SK-N-SH (cell line): ENCODE measurements at regions not wholly inside any gene's neighbourhood (a gene's known extent, or its start where the extent isn't known, plus 50 kb on each side); places are given as distances from the start of the nearest gene placed in this dataset.
"Not testable (repeated sequence)": the region's sequence is repeated elsewhere in the genome, so short reads cannot be mapped to it uniquely, and the experiment has no call there.

Experiments used
- CTCF ChIA-PET: fragments of 300-600, 350-600 bp; formaldehyde crosslinking; extraction: SDS; loops from one replicate; lab custom pipeline; 2021; lab: Yijun Ruan, JAX
- POLR2A ChIA-PET: fragments of 350-600 bp; sonication (Branson Sonifier 250); formaldehyde crosslinking; extraction: SDS; loops from one replicate; lab custom pipeline; 2020; ENCODE audit warnings: antibody characterized with exemption, inconsistent platforms; lab: Yijun Ruan, JAX
- DNase-seq: peaks from one replicate; pipeline ENCODE4 v3.0.0; 2012
- H2AFZ ChIP-seq: fragments of 200-600 bp; sonication (generic); 2 replicates; pipeline ENCODE4 v1.8.1; 2016; ENCODE audit warnings: antibody characterized with exemption, mild to moderate bottlenecking, low read depth
- H3F3A ChIP-seq: fragments of 200-600 bp; sonication (generic); replicated peaks from 2 replicates; pipeline ENCODE3; 2016; ENCODE audit warnings: antibody characterized with exemption, mild to moderate bottlenecking; ENCODE audit not compliant: insufficient read depth
- H3K27ac ChIP-seq, 2 experiments: fragments of 200-500 bp in 1 of 2; fragments of 200-600 bp in 1 of 2; sonication (Bioruptor generic) in 1 of 2; sonication (generic), shearing (Covaris generic) in 1 of 2; 2 replicates each; pipeline versions ENCODE4 v1.5.1 to v1.6.1; 2014 to 2016; ENCODE audit warnings: low read depth in 2 of 2, inconsistent platforms in 1 of 2, low read length in 1 of 2, mild to moderate bottlenecking in 1 of 2, mixed read lengths in 1 of 2
- H3K27me3 ChIP-seq: fragments of 200-600 bp; sonication (generic), shearing (Covaris generic); 2 replicates; pipeline ENCODE4 v1.6.1; 2016; ENCODE audit warnings: mixed run types; ENCODE audit not compliant: insufficient read depth
- H3K36me3 ChIP-seq, 2 experiments: fragments of 200-500 bp in 1 of 2; fragments of 200-600 bp in 1 of 2; sonication (Bioruptor generic) in 1 of 2; sonication (generic) in 1 of 2; replicated peaks in 1 of 2; 2 replicates each; pipeline versions ENCODE3 to v1.5.1; 2014 to 2016; ENCODE audit warnings: low read length in 1 of 2, mild to moderate bottlenecking in 1 of 2; ENCODE audit not compliant: insufficient read depth in 2 of 2, control insufficient read depth in 1 of 2
- H3K4me1 ChIP-seq, 2 experiments: fragments of 200-500 bp in 1 of 2; fragments of 200-600 bp in 1 of 2; sonication (Bioruptor generic) in 1 of 2; sonication (generic), shearing (Covaris generic) in 1 of 2; 2 replicates each; pipeline versions ENCODE4 v1.5.1 to v1.6.1; 2014 to 2016; ENCODE audit warnings: low read depth in 1 of 2, low read length in 1 of 2, mixed run types in 1 of 2; ENCODE audit not compliant: insufficient read depth in 2 of 2, control insufficient read depth in 1 of 2
- H3K4me2 ChIP-seq: fragments of 200-600 bp; sonication (generic), shearing (Covaris generic); 2 replicates; pipeline ENCODE4 v1.6.1; 2017; ENCODE audit warnings: mixed run types
- H3K4me3 ChIP-seq, 2 experiments: fragments of 200-500 bp in 1 of 2; fragments of 200-600 bp in 1 of 2; sonication (Bioruptor generic) in 1 of 2; sonication (generic), shearing (Covaris generic) in 1 of 2; 2 replicates each; pipeline versions ENCODE4 v1.5.1 to v1.8.1; 2014 to 2016; ENCODE audit warnings: low read depth in 2 of 2, inconsistent platforms in 1 of 2, low read length in 1 of 2, mild to moderate bottlenecking in 1 of 2, mixed read lengths in 1 of 2, moderate library complexity in 1 of 2
- H3K79me2 ChIP-seq: fragments of 200-600 bp; sonication (generic); 2 replicates; pipeline ENCODE4 v1.8.1; 2017; ENCODE audit warnings: mild to moderate bottlenecking; ENCODE audit not compliant: insufficient read depth
- H3K9ac ChIP-seq: fragments of 200-600 bp; sonication (generic); 2 replicates; pipeline ENCODE4 v1.6.1; 2017; ENCODE audit warnings: mixed run types
- H3K9me2 ChIP-seq: fragments of 200-600 bp; sonication (generic); 2 replicates; pipeline ENCODE4 v1.6.1; 2017; ENCODE audit warnings: mixed run types
- H3K9me3 ChIP-seq: fragments of 200-600 bp; sonication (generic); 2 replicates; pipeline ENCODE4 v1.6.1; 2017; ENCODE audit warnings: mixed run types, mild to moderate bottlenecking, moderate library complexity
- H4K20me1 ChIP-seq: fragments of 200-600 bp; sonication (generic); 2 replicates; pipeline ENCODE4 v1.6.1; 2017; ENCODE audit warnings: mild to moderate bottlenecking, mixed run types; ENCODE audit not compliant: insufficient read depth
- CHD2 ChIP-seq: fragments of 150-350 bp; IDR thresholded peaks from 2 replicates; pipeline ENCODE4 v1.6.1; 2018; ENCODE audit warnings: low read length; ENCODE audit not compliant: partially characterized antibody
- ELF1 ChIP-seq: IDR thresholded peaks from 2 replicates; pipeline ENCODE4 v1.4.0; 2012
- EP300 ChIP-seq, 2 experiments: IDR thresholded peaks; 2 replicates each; pipeline versions ENCODE4 v1.4.0 to v1.6.1; 2012; ENCODE audit warnings: borderline replicate concordance in 1 of 2, low read depth in 1 of 2, low read length in 1 of 2
- EZH2phosphoT487 ChIP-seq: fragments of 200-600 bp; sonication (generic); IDR thresholded peaks from 2 replicates; pipeline ENCODE4 v1.6.1; 2017; ENCODE audit warnings: low read depth, mixed run types, mild to moderate bottlenecking, antibody characterized with exemption, moderate library complexity, borderline replicate concordance
- GABPA ChIP-seq: IDR thresholded peaks from 2 replicates; pipeline ENCODE4 v1.4.0; 2012; ENCODE audit warnings: low read depth, mild to moderate bottlenecking
- NFIC ChIP-seq: IDR thresholded peaks from 2 replicates; pipeline ENCODE4 v1.4.0; 2012; ENCODE audit warnings: borderline replicate concordance
- NRF1 ChIP-seq: IDR thresholded peaks from 2 replicates; pipeline ENCODE4 v1.6.1; 2012; ENCODE audit warnings: low read depth, mild to moderate bottlenecking, low read length
- RAD21 ChIP-seq: IDR thresholded peaks from 2 replicates; pipeline ENCODE4 v1.6.1; 2012; ENCODE audit warnings: mild to moderate bottlenecking, low read length
- RXRA ChIP-seq: IDR thresholded peaks from 2 replicates; pipeline ENCODE4 v1.4.0; 2012; ENCODE audit warnings: low read depth, mild to moderate bottlenecking, borderline replicate concordance
- TAF1 ChIP-seq: IDR thresholded peaks from 2 replicates; pipeline ENCODE4 v1.6.1; 2012; ENCODE audit warnings: low read depth, mild to moderate bottlenecking, low read length, moderate library complexity, borderline replicate concordance
- TEAD4 ChIP-seq: IDR thresholded peaks from 2 replicates; pipeline ENCODE4 v1.4.0; 2012; ENCODE audit warnings: mild to moderate bottlenecking, borderline replicate concordance; ENCODE audit not compliant: insufficient read depth
- USF2 ChIP-seq: fragments of 150-350 bp; IDR thresholded peaks from 2 replicates; pipeline ENCODE4 v1.6.1; 2017; ENCODE audit warnings: antibody characterized with exemption, low read length, low read depth, borderline replicate concordance
- YY1 ChIP-seq: IDR thresholded peaks from 2 replicates; pipeline ENCODE4 v1.4.0; 2012; ENCODE audit warnings: low read depth, mild to moderate bottlenecking
- WGBS: methylation state at CpG from one replicate; pipeline ENCODE4 v1.1.6; 2017; ENCODE audit warnings: low lambda C conversion rate; 5-methylcytosine and 5-hydroxymethylcytosine counted together
- TF ChIP-seq, protein P1 (sequence below): IDR thresholded peaks from 2 replicates; pipeline ENCODE4; 2012
- TF ChIP-seq, protein P2 (sequence below): IDR thresholded peaks from 2 replicates; pipeline ENCODE4 v1.6.1; 2012; ENCODE audit warnings: mild to moderate bottlenecking, low read depth, low read length, moderate library complexity
- TF ChIP-seq, protein P3 (sequence below): fragments of 200-600 bp; sonication (generic); IDR thresholded peaks from 2 replicates; pipeline ENCODE4 v1.6.1; 2017; ENCODE audit warnings: antibody characterized with exemption, mild to moderate bottlenecking, moderate library complexity

GRCh38 chr2:226282151-226282550, 517.5 kb downstream of the IRS1 start:
- Histone ChIP-seq H3K9ac (no peak overlapping the region), H2AFZ (no peak overlapping the region), H3K79me2 (no peaks in the 10 kb centered on the region), H3K4me1 (no peaks in the 10 kb centered on the region), H3K4me2 (no peak overlapping the region), H3K4me3 (no peak overlapping the region), H3F3A (no peaks in the 10 kb centered on the region)
- 36% methylated on average over 1 of the region's 1 CpG for WGBS
- POLR2A ChIA-PET = no interaction called here
- TF ChIP-seq TAF1 = no peak
- no peak for TF ChIP-seq RAD21
- no peak for TF ChIP-seq NFIC
- no peak for TF ChIP-seq CHD2
- TF ChIP-seq, protein P1, sequence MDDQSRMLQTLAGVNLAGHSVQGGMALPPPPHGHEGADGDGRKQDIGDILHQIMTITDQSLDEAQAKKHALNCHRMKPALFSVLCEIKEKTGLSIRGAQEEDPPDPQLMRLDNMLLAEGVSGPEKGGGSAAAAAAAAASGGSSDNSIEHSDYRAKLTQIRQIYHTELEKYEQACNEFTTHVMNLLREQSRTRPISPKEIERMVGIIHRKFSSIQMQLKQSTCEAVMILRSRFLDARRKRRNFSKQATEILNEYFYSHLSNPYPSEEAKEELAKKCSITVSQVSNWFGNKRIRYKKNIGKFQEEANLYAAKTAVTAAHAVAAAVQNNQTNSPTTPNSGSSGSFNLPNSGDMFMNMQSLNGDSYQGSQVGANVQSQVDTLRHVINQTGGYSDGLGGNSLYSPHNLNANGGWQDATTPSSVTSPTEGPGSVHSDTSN = no peak
- no peak for TF ChIP-seq RXRA
- TF ChIP-seq NRF1 = no peak
- TF ChIP-seq GABPA = no peak
- TF ChIP-seq, protein P2, sequence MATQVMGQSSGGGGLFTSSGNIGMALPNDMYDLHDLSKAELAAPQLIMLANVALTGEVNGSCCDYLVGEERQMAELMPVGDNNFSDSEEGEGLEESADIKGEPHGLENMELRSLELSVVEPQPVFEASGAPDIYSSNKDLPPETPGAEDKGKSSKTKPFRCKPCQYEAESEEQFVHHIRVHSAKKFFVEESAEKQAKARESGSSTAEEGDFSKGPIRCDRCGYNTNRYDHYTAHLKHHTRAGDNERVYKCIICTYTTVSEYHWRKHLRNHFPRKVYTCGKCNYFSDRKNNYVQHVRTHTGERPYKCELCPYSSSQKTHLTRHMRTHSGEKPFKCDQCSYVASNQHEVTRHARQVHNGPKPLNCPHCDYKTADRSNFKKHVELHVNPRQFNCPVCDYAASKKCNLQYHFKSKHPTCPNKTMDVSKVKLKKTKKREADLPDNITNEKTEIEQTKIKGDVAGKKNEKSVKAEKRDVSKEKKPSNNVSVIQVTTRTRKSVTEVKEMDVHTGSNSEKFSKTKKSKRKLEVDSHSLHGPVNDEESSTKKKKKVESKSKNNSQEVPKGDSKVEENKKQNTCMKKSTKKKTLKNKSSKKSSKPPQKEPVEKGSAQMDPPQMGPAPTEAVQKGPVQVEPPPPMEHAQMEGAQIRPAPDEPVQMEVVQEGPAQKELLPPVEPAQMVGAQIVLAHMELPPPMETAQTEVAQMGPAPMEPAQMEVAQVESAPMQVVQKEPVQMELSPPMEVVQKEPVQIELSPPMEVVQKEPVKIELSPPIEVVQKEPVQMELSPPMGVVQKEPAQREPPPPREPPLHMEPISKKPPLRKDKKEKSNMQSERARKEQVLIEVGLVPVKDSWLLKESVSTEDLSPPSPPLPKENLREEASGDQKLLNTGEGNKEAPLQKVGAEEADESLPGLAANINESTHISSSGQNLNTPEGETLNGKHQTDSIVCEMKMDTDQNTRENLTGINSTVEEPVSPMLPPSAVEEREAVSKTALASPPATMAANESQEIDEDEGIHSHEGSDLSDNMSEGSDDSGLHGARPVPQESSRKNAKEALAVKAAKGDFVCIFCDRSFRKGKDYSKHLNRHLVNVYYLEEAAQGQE = no peak
- no peak for TF ChIP-seq USF2
- no peak for TF ChIP-seq EP300 (IDR thresholded peaks at IDR 0.05; ENCODE audit: borderline replicate concordance in 1 of 2, low read depth in 1 of 2, low read length in 1 of 2)
- TF ChIP-seq, protein P3, sequence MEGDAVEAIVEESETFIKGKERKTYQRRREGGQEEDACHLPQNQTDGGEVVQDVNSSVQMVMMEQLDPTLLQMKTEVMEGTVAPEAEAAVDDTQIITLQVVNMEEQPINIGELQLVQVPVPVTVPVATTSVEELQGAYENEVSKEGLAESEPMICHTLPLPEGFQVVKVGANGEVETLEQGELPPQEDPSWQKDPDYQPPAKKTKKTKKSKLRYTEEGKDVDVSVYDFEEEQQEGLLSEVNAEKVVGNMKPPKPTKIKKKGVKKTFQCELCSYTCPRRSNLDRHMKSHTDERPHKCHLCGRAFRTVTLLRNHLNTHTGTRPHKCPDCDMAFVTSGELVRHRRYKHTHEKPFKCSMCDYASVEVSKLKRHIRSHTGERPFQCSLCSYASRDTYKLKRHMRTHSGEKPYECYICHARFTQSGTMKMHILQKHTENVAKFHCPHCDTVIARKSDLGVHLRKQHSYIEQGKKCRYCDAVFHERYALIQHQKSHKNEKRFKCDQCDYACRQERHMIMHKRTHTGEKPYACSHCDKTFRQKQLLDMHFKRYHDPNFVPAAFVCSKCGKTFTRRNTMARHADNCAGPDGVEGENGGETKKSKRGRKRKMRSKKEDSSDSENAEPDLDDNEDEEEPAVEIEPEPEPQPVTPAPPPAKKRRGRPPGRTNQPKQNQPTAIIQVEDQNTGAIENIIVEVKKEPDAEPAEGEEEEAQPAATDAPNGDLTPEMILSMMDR = no peak
- no peak for TF ChIP-seq YY1
- no peak for TF ChIP-seq ELF1
- no peak for TF ChIP-seq TEAD4
- TF ChIP-seq EZH2phosphoT487 = no peak
- TF ChIP-seq, all 33 proteins: peak for 0
- Histone ChIP-seq H3K36me3 (no peaks in the 10 kb centered on the region), H3K27me3 (no peaks in the 10 kb centered on the region; the same call in 1 of the 2 replicates), H3K27ac (no peak overlapping the region), H3K9me2 (no peaks in the 10 kb centered on the region), H4K20me1 (no peaks in the 10 kb centered on the region), H3K9me3 (no peaks in the 10 kb centered on the region)
- no peak for DNase-seq
- CTCF ChIA-PET = no interaction called here

DNA sequence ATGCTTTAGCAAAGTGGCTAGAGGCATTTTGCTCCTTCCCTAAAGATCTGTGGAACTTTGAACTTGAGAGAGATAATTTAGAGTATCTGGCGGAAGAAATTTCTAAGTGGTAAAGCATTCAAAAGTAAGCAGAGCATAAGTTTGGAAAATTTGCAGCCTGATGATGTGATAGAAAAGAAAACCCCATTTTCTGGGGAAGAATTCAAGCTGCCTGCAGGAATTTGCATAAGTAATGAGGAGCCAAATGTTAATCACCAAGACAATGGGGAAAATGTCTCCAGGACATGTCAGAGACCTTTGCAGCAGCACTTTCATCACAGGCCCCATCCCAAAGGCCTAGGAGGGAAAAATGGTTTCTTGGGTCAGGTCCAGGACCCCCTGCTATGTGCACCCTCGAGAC, 519.5 kb downstream of the IRS1 start:
- H4K20me1 ChIP-seq, H3K4me2 ChIP-seq, H3K4me1 ChIP-seq, H2AFZ ChIP-seq, CTCF ChIA-PET, H3K27ac ChIP-seq, H3K9me3 ChIP-seq, H3K4me3 ChIP-seq, H3F3A ChIP-seq, H3K27me3 ChIP-seq, H3K9ac ChIP-seq, DNase-seq, H3K36me3 ChIP-seq, H3K79me2 ChIP-seq, H3K9me2 ChIP-seq, POLR2A ChIA-PET: not testable (repeated sequence)
- WGBS = 35% methylated on average over 2 of the region's 2 CpGs
